HepG2 (cell line): ENCODE measurements at regions not wholly inside any gene's neighbourhood (a gene's known extent, or its start where the extent isn't known, plus 50 kb on each side); places are given as distances from the start of the nearest gene placed in this dataset.
A peak's percentile ranks its signal among the peaks of the same experiment; 100 is the strongest.

Experiments used
- ATAC-seq: fragments of 200-7000 bp; cut with Tn5 transposase; 3 replicates; pipeline ENCODE4 v1.9.1; 2020; ENCODE audit warnings: mild to moderate bottlenecking, moderate library complexity
- BruUV-seq: library from RNA; stranded (reverse); fragments of 400-500 nt; replicated peaks from 2 replicates; lab custom pipeline; 2021; lab: Mats Ljungman, UMichigan
- CTCF ChIA-PET: fragments of 300-600 bp; formaldehyde crosslinking; extraction: SDS; loops from one replicate; lab custom pipeline; 2021; ENCODE audit warnings: low total read pairs, inconsistent platforms, low intra/inter-chr PET ratio; lab: Yijun Ruan, JAX
- POLR2A ChIA-PET: fragments of 350-600 bp; sonication (Branson Sonifier 250); formaldehyde crosslinking; loops from one replicate; lab custom pipeline; 2020; ENCODE audit warnings: antibody characterized with exemption, inconsistent platforms; lab: Yijun Ruan, JAX
- DNase-seq: peaks from one replicate; pipeline ENCODE4 v3.0.0-alpha.2; 2015; ENCODE audit warnings: low spot score
- FAIRE-seq: peaks from 3 replicates; lab custom pipeline; 2011; peaks lifted over from hg19 to GRCh38; lab: Jason Lieb, UNC
- H2AFZ ChIP-seq: one replicate; pipeline ENCODE4 v1.6.1; 2011; ENCODE audit warnings: low read length, inconsistent platforms
- H3K27ac ChIP-seq: fragments of 300-600 bp; 3 replicates; pipeline ENCODE4 v1.8.0; 2011; ENCODE audit warnings: mixed run types, mild to moderate bottlenecking, mixed read lengths, low read length, inconsistent platforms; ENCODE audit not compliant: insufficient read depth; ENCODE audit errors: extremely low read length
- H3K27me3 ChIP-seq, 2 experiments: fragments of 200-600 bp in 1 of 2; 2 replicates in 1 of 2; 3 replicates in 1 of 2; pipeline versions ENCODE4 v1.6.0 to v1.8.0; 2011; ENCODE audit warnings: low read length in 2 of 2, mild to moderate bottlenecking in 2 of 2, moderate library complexity in 2 of 2, inconsistent platforms in 1 of 2; ENCODE audit not compliant: insufficient read depth in 2 of 2, control insufficient read depth in 1 of 2
- H3K36me3 ChIP-seq, 2 experiments: fragments of 200-600 bp in 1 of 2; replicated peaks in 1 of 2; 2 replicates in 1 of 2; 3 replicates in 1 of 2; pipeline versions ENCODE4 v1.5.1 to v1.8.0; 2011; ENCODE audit warnings: low read length in 2 of 2, inconsistent platforms in 1 of 2; ENCODE audit not compliant: insufficient read depth in 2 of 2, control insufficient read depth in 1 of 2
- H3K4me1 ChIP-seq: 2 replicates; pipeline ENCODE4 v1.5.1; 2012; ENCODE audit warnings: low read length, inconsistent platforms; ENCODE audit not compliant: insufficient read depth
- H3K4me2 ChIP-seq: 2 replicates; pipeline ENCODE4 v1.6.0; 2011; ENCODE audit warnings: low read depth, low read length, inconsistent platforms
- H3K4me3 ChIP-seq, 3 experiments: fragments of 200-600 bp in 1 of 3; sonication (generic), shearing (Covaris generic) in 1 of 3; replicated peaks in 1 of 3; 2 replicates each; pipeline ENCODE4 v1.5.1; 2011 to 2016; ENCODE audit warnings: low read length in 3 of 3, inconsistent platforms in 2 of 3, low read depth in 2 of 3, mild to moderate bottlenecking in 2 of 3, control low read depth in 1 of 3, mixed read lengths in 1 of 3; ENCODE audit not compliant: insufficient read depth in 1 of 3
- H3K79me2 ChIP-seq: one replicate; pipeline ENCODE4 v1.6.1; 2011; ENCODE audit warnings: low read length, inconsistent platforms; ENCODE audit not compliant: insufficient read depth
- H3K9ac ChIP-seq: 2 replicates; pipeline ENCODE4 v1.6.0; 2011; ENCODE audit warnings: mild to moderate bottlenecking, low read depth, low read length, inconsistent platforms; ENCODE audit not compliant: insufficient read depth
- H3K9me3 ChIP-seq: 2 replicates; pipeline ENCODE4 v1.5.1; 2012; ENCODE audit warnings: mild to moderate bottlenecking, low read length
- H4K20me1 ChIP-seq: 2 replicates; pipeline ENCODE4 v1.6.0; 2011; ENCODE audit warnings: inconsistent platforms, mild to moderate bottlenecking, low read length, moderate library complexity; ENCODE audit not compliant: insufficient read depth
- MNT ChIP-seq: fragments of 450-650 bp; IDR thresholded peaks from 2 replicates; pipeline ENCODE4 v1.6.1; 2016
- MXD4 ChIP-seq: IDR thresholded peaks from 2 replicates; pipeline ENCODE4 v1.6.1; 2016; ENCODE audit warnings: mild to moderate bottlenecking, missing biosample characterization, missing genetic modification reagents
- STAT5B ChIP-seq: sonication (generic); formaldehyde crosslinking; IDR thresholded peaks from 2 replicates; pipeline ENCODE4 v1.4.0; 2020; ENCODE audit warnings: missing genetic modification reagents
- USF2 ChIP-seq, 2 experiments: sonication (generic) in 1 of 2; formaldehyde crosslinking in 1 of 2; IDR thresholded peaks; 2 replicates each; pipeline versions ENCODE4 v1.5.1 to v1.6.1; 2011 to 2020; ENCODE audit warnings: borderline replicate concordance in 1 of 2, low read depth in 1 of 2, low read length in 1 of 2, mild to moderate bottlenecking in 1 of 2, missing genetic modification reagents in 1 of 2, moderate library complexity in 1 of 2
- ZNF331 ChIP-seq: sonication (generic); formaldehyde crosslinking; IDR thresholded peaks from 2 replicates; pipeline ENCODE4 v1.4.0; 2020; ENCODE audit warnings: missing genetic modification reagents
- WGBS: methylation state at CpG from one replicate; pipeline ENCODE4 v1.1.6; 2017; ENCODE audit warnings: low lambda C conversion rate; 5-methylcytosine and 5-hydroxymethylcytosine counted together
- in situ Hi-C: cut with HindIII; loops from 2 replicates; pipeline ENCODE4 v1.10.0; 2017; ENCODE audit warnings: low pct_unique_long_range_greater_than_20kb; ENCODE audit not compliant: extremely low pct_ligation_motif_present
- intact Hi-C: fragments of 100-400 bp; cut with micrococcal nuclease; formaldehyde crosslinking; loops from one replicate; pipeline ENCODE4 v1.10.0; 2022; ENCODE audit not compliant: unreplicated experiment

DNA sequence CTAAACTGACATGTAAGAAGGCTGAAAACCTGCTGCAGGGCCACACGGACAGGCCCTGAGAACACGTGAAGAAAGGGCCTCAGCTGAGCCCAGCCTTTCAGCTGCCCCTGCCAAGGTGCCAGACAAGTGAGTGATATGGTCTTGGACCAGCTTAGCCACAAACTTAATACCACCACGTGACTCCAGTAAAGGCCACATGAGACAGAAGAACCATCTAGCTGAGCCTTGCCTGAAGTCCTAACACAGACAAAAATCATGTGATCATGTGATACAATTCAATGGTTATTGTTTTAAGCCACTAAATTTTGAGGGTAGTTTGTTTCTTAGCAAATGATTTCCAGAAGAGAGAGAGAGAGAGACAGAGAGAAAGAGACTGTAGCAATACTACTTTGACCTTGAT, 66.9 kb upstream of the ARHGAP20 start:
- no peak overlapping the region for H2AFZ ChIP-seq
- no peak for FAIRE-seq
- ChIA-PET CTCF (no interaction called here), POLR2A (no interaction called here)
- H3K36me3 ChIP-seq, result no peaks in the 10 kb centered on the region
- H4K20me1 ChIP-seq, result no peaks in the 10 kb centered on the region
- in situ Hi-C loops (no loop called here), intact Hi-C loops (no loop called here)
- H3K4me2 ChIP-seq, result no peak overlapping the region
- BruUV-seq, result no TSS peak
- no peaks in the 10 kb centered on the region for H3K4me1 ChIP-seq
- no peak overlapping the region for H3K9ac ChIP-seq
- H3K27ac ChIP-seq, result no peak overlapping the region
- H3K79me2 ChIP-seq, result no peaks in the 10 kb centered on the region
- peak; percentile 93 for TF ChIP-seq ZNF331 (CRISPR knock-in tag)
- TF ChIP-seq MXD4, result no peak
- TF ChIP-seq STAT5B, result no peak
- TF ChIP-seq MNT, result peak; percentile 79
- TF ChIP-seq USF2 (IDR thresholded peaks at IDR 0.05; ENCODE audit: low read depth, low read length), result 0 out of 2 replicates have a peak, but pooled peaks have one; percentile 8
- TF ChIP-seq USF2 (CRISPR knock-in tag; IDR thresholded peaks at IDR 0.05; ENCODE audit: borderline replicate concordance), result no peak
- 0% methylated on average over 1 of the region's 3 CpGs for WGBS
- ATAC-seq, result no peak
- H3K27me3 ChIP-seq, result no peaks in the 10 kb centered on the region
- no peaks in the 10 kb centered on the region; the same call in 1 of the 2 replicates for H3K9me3 ChIP-seq
- no peak overlapping the region for H3K4me3 ChIP-seq
- no peak for DNase-seq
